Stimulated activated CD4-positive, alpha-beta T cell treated with anti-CD3 and anti-CD28 coated beads, Interleukin-4, amount 100 ng/mL, for 48 hours (primary cell): ENCODE measurements at regions not wholly inside any gene's neighbourhood (a gene's known extent, or its start where the extent isn't known, plus 50 kb on each side); places are given as distances from the start of the nearest gene placed in this dataset.
"Not testable (repeated sequence)": the region's sequence is repeated elsewhere in the genome, so short reads cannot be mapped to it uniquely, and the experiment has no call there.

Source experiments
- DNase-seq, 2 donors: peaks; one replicate each; pipeline ENCODE4 v3.0.0-alpha.2; 2020; ENCODE audit warnings: low read depth in 2 of 2

DNA sequence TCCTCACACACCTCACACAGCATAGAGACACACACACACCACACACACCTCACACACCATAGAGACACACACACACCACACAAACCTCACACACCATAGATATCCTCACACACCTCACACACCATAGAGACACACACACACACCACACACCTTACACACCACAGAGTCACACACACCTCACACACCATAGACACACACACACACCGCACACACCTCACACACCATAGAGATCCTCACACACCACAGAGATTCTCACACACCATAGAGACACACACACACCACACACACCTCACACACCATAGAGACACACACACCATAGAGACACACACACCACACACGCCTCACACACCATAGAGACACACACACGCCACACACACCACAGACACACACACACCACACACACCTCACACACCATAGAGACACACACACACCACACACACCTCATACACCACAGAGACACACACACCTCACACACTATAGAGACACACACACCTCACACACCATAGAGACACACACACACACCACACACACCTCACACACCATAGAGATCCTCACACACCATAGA is 270.6 kb downstream of the CYRIA start:
- no peak for DNase-seq

DNA sequence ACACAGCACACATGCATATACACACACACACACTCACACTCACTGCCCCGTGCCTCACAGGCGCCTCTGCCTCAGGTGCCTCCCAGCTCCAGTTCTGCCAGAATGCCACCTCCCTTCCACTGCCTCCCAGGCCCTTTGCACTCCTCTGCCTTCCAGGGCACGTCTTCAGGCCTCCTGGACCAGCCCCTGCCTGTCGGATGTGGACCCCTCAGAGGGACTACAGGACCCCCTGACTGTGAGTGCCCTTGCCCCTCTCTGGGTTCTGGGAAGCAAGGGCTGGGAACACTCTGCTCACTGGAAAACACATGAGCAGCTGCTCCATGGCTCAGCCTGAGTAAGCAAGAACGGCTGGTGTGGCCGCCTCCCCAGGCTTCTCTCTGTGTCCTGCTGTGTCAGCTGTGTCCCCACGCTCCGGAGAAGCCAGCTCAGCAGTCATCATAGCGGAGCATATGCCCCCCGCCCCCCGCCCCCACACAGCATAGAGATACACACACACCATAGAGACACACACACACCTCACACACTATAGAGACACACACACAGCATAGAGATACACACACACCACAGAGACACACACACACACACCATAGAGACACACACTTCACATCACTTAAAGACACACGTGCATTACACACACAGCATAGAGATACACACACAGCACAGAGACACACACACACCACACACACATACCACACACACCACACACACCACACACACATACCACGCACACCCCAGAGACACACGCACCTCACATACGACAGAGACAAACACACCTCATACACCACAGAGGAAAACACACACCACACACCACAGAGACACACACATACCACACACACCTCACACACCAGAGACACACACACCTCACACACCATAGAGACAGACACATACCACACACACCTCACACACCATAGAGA is 271.3 kb downstream of the CYRIA start:
- DNase-seq = no peak

DNA sequence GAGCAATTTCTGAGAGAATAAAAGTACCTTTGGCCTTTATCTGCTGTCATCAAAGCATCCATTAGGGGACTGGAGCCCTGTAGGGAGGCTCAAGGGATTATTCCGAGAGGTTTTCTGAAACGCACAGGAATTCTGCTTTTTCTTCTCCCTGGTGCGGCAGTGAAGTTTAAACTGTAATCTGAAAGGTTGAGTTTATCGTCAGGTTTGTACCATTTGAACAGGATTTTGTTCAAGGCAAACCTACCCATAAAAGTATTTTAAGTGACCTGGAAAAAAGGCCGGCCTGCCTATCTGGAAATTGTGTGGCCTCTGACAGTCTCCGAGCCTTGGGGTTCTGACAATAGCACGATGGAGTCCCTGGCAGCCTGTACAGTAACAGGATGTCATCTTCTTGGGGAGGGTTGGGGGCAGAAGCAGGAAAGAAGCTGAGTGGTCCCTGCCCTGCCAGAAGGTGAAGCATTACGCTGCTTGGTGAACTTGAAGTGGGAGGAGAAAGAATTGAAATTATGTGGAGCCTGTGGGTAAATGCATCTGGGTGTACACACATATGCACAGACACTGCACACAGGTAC is 272.0 kb downstream of the CYRIA start:
- DNase-seq = no peak

- no peak for DNase-seq
These were observed 272.8 kb downstream of the CYRIA start for GRCh38 chr2:16392647-16393499.

- no peak for DNase-seq
These were observed 273.6 kb downstream of the CYRIA start for GRCh38 chr2:16391986-16392385.

- DNase-seq = no peak
These were observed 275.1 kb downstream of the CYRIA start for GRCh38 chr2:16390561-16390960.

DNA sequence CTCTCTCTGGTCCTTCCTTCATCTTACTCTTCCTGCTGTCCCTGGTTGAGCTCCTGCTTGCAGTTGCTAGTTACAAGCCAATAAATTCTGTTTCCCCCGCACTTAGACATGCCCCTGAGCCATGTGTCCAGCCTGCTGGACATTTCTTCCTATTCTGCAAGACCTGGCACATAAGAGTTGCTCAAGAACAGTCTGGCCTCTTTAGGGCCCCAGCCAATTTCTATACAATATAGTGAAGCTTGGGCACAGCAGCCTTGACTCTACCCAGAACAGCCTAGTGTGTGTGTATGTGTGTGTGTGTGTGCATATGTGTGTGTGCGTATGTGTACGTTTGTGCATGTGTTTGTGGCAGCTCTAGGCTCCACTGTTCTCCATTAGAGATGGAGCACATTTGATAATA is 276.0 kb downstream of the CYRIA start:
- DNase-seq = no peak

DNA sequence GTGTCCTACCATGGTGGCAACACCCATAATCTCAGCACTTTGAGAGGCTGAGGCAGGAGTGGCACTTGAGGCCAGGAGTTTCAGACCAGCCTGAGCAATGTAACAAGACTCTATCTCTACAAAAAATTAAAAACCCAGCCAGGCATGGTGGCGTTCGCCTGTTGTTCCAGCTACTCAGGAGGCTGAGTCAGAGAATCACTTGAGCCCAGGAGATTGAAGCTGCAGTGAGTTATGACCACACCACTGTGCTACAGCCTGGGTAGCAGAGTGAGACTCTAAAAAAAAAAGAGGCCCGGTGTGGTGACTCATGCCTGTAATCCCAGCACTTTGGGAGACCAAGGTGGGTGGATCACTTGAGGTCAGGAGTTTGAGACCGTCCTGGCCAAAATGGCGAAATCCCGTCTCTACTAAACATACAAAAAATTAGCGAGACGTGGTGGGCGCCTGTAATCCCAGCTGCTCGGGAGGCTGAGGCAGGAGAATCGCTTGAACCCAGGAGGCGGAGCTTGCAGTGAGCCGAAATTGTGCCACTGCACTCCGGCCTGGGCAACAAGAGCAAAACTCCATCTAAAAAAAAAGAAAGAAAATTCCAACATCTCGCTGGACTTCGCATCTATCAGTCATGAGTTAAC is 277.3 kb downstream of the CYRIA start:
- not testable (repeated sequence) for DNase-seq

- DNase-seq = no peak
These were observed 278.1 kb downstream of the CYRIA start for GRCh38 chr2:16387461-16387984.

DNA sequence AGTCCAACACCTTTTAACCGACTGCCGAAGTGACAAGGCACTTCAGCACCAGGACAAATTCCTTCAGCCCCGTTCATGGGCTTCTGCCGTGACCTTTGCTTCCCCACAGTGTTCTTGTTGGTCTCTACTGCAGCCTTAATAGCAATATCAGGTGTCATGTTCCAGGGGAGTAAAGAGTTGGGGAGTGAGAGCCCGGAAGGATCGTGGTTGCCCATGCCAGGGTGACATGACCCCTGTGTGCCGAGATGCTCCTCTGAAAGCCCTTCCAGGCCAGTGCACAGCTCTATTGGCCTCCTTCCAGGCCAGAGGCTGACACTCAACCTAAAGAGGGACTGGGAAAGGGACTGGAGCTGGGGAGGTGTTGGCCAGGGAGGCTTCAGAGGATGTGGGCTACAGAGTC is 279.2 kb downstream of the CYRIA start:
- DNase-seq = no peak

GRCh38 chr2:16386031-16386430 is 279.6 kb downstream of the CYRIA start:
- DNase-seq = no peak

GRCh38 chr2:16385341-16385740 is 280.3 kb downstream of the CYRIA start:
- no peak for DNase-seq

- DNase-seq = no peak
These were observed 282.2 kb downstream of the CYRIA start for GRCh38 chr2:16383411-16383810.

DNA sequence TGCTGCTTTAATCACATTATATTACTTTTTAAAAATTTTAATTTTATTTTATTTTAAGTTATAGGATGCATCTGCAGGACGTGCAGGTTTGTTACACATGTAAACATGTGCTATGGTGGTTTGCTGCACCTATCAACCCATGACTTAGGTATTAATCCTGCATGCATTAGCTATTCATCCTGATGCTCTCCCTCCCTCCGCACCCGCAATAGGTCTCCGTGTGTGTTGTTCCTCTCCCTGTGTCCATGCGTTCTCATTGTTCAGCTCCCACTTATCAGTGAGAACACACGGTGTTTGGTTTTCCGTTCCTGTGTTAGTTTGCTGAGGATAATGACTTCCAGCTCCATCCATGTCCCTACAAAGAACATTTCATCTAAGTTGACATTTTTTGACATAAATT is 283.2 kb downstream of the CYRIA start:
- no peak for DNase-seq

- no peak for DNase-seq
These were observed 284.1 kb downstream of the CYRIA start for GRCh38 chr2:16381511-16381910.

- DNase-seq = not testable (repeated sequence)
These were observed 285.7 kb downstream of the CYRIA start for GRCh38 chr2:16379901-16380300.

- not testable (repeated sequence) for DNase-seq
These were observed 286.6 kb downstream of the CYRIA start for GRCh38 chr2:16379061-16379460.

- no peak for DNase-seq
These were observed 287.6 kb downstream of the CYRIA start for GRCh38 chr2:16378031-16378430.

DNA sequence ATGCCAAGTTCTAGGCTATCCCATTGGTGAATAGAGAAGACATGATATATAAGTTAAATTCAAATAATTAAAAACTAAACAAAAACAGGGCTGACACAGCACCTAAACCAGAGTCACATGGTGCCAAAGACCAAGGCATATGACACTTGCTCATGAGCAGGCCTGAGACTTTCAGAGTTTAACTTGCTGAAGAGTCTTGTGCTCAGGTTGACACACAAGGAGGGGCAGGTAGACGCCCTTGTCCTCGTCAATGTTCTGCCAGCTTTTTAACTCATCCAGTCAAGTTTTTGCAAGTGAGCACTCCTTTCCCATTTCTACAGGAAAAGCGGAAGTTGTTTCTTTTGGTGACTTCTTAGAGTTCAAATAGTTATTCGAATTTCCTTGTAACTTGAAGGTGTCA is 289.7 kb downstream of the CYRIA start:
- no peak for DNase-seq

- DNase-seq = no peak
These were observed 290.3 kb downstream of the CYRIA start for GRCh38 chr2:16375351-16375750.

DNA sequence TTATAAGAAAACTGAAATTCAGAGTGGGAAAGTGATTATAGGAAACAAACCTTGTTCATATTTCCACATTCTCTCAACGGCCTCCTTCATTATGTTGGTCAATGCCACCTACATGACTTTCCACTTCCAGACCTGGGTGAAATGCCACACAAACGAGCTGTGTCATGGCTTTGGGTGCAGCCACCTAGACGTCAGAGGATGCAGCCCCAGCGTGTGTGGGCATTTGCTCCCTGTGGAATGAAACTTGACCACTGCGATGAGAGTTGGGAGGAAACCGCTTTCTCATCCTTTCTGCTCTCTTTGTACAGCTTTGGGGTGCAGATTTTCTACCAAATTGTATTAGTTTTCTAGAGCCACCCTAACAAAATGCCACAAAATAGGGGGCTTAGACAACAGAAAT is 291.0 kb downstream of the CYRIA start:
- no peak for DNase-seq
